GM12878 (cell line): ENCODE measurements at regions not wholly inside any gene's neighbourhood (a gene's known extent, or its start where the extent isn't known, plus 50 kb on each side); places are given as distances from the start of the nearest gene placed in this dataset.
A peak's percentile ranks its signal among the peaks of the same experiment; 100 is the strongest.

Source experiments
- ATAC-seq: fragments of 200-7000 bp; cut with Tn5 transposase; 3 replicates; pipeline ENCODE4 v1.9.1; 2020; ENCODE audit warnings: mild to moderate bottlenecking, moderate library complexity
- BruUV-seq: library from RNA; stranded (reverse); fragments of 400-500 nt; replicated peaks from 2 replicates; lab custom pipeline; 2021; lab: Mats Ljungman, UMichigan
- CTCF ChIA-PET: fragments of 300-600 bp; sonication (Branson Sonifier 250); formaldehyde crosslinking; extraction: SDS; loops from one replicate; lab custom pipeline; 2021; ENCODE audit warnings: inconsistent platforms; lab: Yijun Ruan, JAX
- POLR2A ChIA-PET: fragments of 350-600 bp; formaldehyde crosslinking; extraction: SDS; loops from one replicate; lab custom pipeline; 2021; ENCODE audit warnings: inconsistent platforms; lab: Charles Lee
- RAD21 ChIA-PET: fragments of 300-600 bp; sonication (Branson Sonifier 250); formaldehyde crosslinking; loops from one replicate; lab custom pipeline; 2023; ENCODE audit warnings: antibody characterized with exemption; ENCODE audit not compliant: unreplicated experiment; lab: Charles Lee
- SMC1A ChIA-PET: fragments of 300-600 bp; sonication (Branson Sonifier 250); formaldehyde crosslinking; loops from one replicate; lab custom pipeline; 2023; ENCODE audit not compliant: unreplicated experiment, uncharacterized antibody; lab: Charles Lee
- DNase-seq: peaks from one replicate; pipeline ENCODE4 v3.0.0-alpha.2; 2011; ENCODE audit warnings: low read depth, low spot score
- FAIRE-seq: peaks from 3 replicates; lab custom pipeline; 2011; peaks lifted over from hg19 to GRCh38; lab: Jason Lieb, UNC
- H2AFZ ChIP-seq: 2 replicates; pipeline ENCODE4 v1.6.0; 2011; ENCODE audit warnings: low read depth, low read length, control low read depth; ENCODE audit not compliant: control insufficient read depth
- H3K27ac ChIP-seq: 2 replicates; pipeline ENCODE4 v1.5.1; 2011; ENCODE audit warnings: control low read depth; ENCODE audit not compliant: control insufficient read depth, insufficient read depth
- H3K27me3 ChIP-seq, 2 experiments: replicated peaks in 1 of 2; 2 replicates each; pipeline versions ENCODE4 v1.6.0 to v1.6.1; 2011; ENCODE audit warnings: low read length in 1 of 2; ENCODE audit not compliant: control insufficient read depth in 2 of 2, insufficient read depth in 2 of 2
- H3K36me3 ChIP-seq, 2 experiments: 2 replicates each; pipeline ENCODE4 v1.5.1; 2011; ENCODE audit warnings: low read length in 1 of 2; ENCODE audit not compliant: control insufficient read depth in 2 of 2, insufficient read depth in 2 of 2
- H3K4me1 ChIP-seq: 2 replicates; pipeline ENCODE4 v1.6.1; 2011; ENCODE audit warnings: mild to moderate bottlenecking, low read length, moderate library complexity, mixed read lengths; ENCODE audit not compliant: control insufficient read depth, insufficient read depth
- H3K4me2 ChIP-seq: 2 replicates; pipeline ENCODE4 v1.6.0; 2011; ENCODE audit warnings: control low read depth; ENCODE audit not compliant: control insufficient read depth, insufficient read depth
- H3K4me3 ChIP-seq: fragments of 200-600 bp; sonication (generic); 2 replicates; pipeline ENCODE4 v1.5.1; 2016
- H3K79me2 ChIP-seq: 2 replicates; pipeline ENCODE4 v1.6.0; 2011; ENCODE audit warnings: low read length; ENCODE audit not compliant: control insufficient read depth, insufficient read depth
- H3K9ac ChIP-seq: 2 replicates; pipeline ENCODE4 v1.8.0; 2011; ENCODE audit warnings: low read length, control low read depth, mixed read lengths; ENCODE audit not compliant: control insufficient read depth, insufficient read depth
- H3K9me3 ChIP-seq: replicated peaks from 3 replicates; pipeline ENCODE4 v1.5.1; 2011; ENCODE audit warnings: mild to moderate bottlenecking, low read length; ENCODE audit not compliant: control insufficient read depth, insufficient read depth
- H4K20me1 ChIP-seq: 2 replicates; pipeline ENCODE4 v1.6.0; 2011; ENCODE audit not compliant: control insufficient read depth, insufficient read depth
- MEF2B ChIP-seq: fragments of 450-650 bp; IDR thresholded peaks from 2 replicates; pipeline ENCODE4 v1.6.1; 2018; ENCODE audit warnings: mild to moderate bottlenecking, moderate library complexity; ENCODE audit not compliant: partially characterized antibody, poor library complexity, severe bottlenecking
- RAD51 ChIP-seq: fragments of 450-650 bp; IDR thresholded peaks from 2 replicates; pipeline ENCODE4 v1.6.1; 2016; ENCODE audit warnings: moderate library complexity, mild to moderate bottlenecking, inconsistent platforms
- ZSCAN29 ChIP-seq: fragments of 450-650 bp; IDR thresholded peaks from 2 replicates; pipeline ENCODE4 v1.6.1; 2017; ENCODE audit warnings: mild to moderate bottlenecking, moderate library complexity
- WGBS: methylation state at CpG from one replicate; pipeline ENCODE4 v1.1.6; 2016; ENCODE audit warnings: low lambda C conversion rate; ENCODE audit not compliant: insufficient replicate concordance, insufficient coverage; ENCODE audit errors: missing lambda C conversion rate; 5-methylcytosine and 5-hydroxymethylcytosine counted together
- in situ Hi-C: fragments of 300-500 bp; cut with MboI; formaldehyde crosslinking; loops from 9 replicates; pipeline ENCODE4 v1.14.3; 2018; ENCODE audit warnings: mixed read lengths
- intact Hi-C: fragments of 100-400 bp; cut with micrococcal nuclease; formaldehyde crosslinking; loops from one replicate; pipeline ENCODE4 v1.14.2; 2022; ENCODE audit not compliant: unreplicated experiment

- Histone ChIP-seq H3K79me2 (no peaks in the 10 kb centered on the region), H3K4me2 (no peak overlapping the region), H3K36me3 (no peaks in the 10 kb centered on the region), H3K4me1 (no peaks in the 10 kb centered on the region), H3K4me3 (no peak overlapping the region), H3K9ac (no peak overlapping the region), H3K9me3 (peaks cover 3% of the 10 kb centered on the region; the same call in 2 of the 3 replicates), H2AFZ (no peak overlapping the region), H3K27ac (no peak overlapping the region), H3K27me3 (no peaks in the 10 kb centered on the region; a peak in 1 of 4 replicates), H4K20me1 (no peaks in the 10 kb centered on the region)
- DNase-seq, result no peak
- WGBS, result 52% methylated on average over 18 of the region's 18 CpGs
- BruUV-seq, result no TSS peak
- intact Hi-C loops, result no loop called here
- in situ Hi-C loops, result no loop called here
- TF ChIP-seq ZSCAN29 (no peak), MEF2B (peak; percentile 49)
- CTCF ChIA-PET, result no interaction called here
- no peak for ATAC-seq
- SMC1A ChIA-PET, result no interaction called here
- POLR2A ChIA-PET, result no interaction called here
- FAIRE-seq, result no peak
- RAD21 ChIA-PET, result no interaction called here
Observed at GRCh38 chr9:129356871-129357772, 179.1 kb upstream of the IER5L start.

- RAD21 ChIA-PET, result no interaction called here
- POLR2A ChIA-PET, result no interaction called here
- Histone ChIP-seq H4K20me1 (no peaks in the 10 kb centered on the region), H3K4me1 (no peaks in the 10 kb centered on the region), H3K9ac (no peak overlapping the region), H3K4me3 (no peak overlapping the region), H3K27ac (no peak overlapping the region), H3K27me3 (no peaks in the 10 kb centered on the region; a peak in 1 of 4 replicates), H3K9me3 (peaks cover 3% of the 10 kb centered on the region; the same call in 2 of the 3 replicates), H2AFZ (no peak overlapping the region), H3K36me3 (no peaks in the 10 kb centered on the region), H3K79me2 (no peaks in the 10 kb centered on the region), H3K4me2 (no peak overlapping the region)
- BruUV-seq, result no TSS peak
- WGBS, result 42% methylated on average over 5 of the region's 5 CpGs
- no peak for TF ChIP-seq RAD51
- FAIRE-seq, result no peak
- SMC1A ChIA-PET, result no interaction called here
- CTCF ChIA-PET, result no interaction called here
- intact Hi-C loops (no loop called here), in situ Hi-C loops (no loop called here)
- no peak for DNase-seq
- no peak for ATAC-seq
Observed at GRCh38 chr9:129355631-129356030, 177.6 kb upstream of the IER5L start.
